ENCODE measurements at regions not wholly inside any gene's neighbourhood (a gene's known extent, or its start where the extent isn't known, plus 50 kb on each side); places are given as distances from the start of the nearest gene placed in this dataset.
A peak's percentile ranks its signal among the peaks of the same experiment; 100 is the strongest.
"Not testable (repeated sequence)": the region's sequence is repeated elsewhere in the genome, so short reads cannot be mapped to it uniquely, and the experiment has no call there.

DNA sequence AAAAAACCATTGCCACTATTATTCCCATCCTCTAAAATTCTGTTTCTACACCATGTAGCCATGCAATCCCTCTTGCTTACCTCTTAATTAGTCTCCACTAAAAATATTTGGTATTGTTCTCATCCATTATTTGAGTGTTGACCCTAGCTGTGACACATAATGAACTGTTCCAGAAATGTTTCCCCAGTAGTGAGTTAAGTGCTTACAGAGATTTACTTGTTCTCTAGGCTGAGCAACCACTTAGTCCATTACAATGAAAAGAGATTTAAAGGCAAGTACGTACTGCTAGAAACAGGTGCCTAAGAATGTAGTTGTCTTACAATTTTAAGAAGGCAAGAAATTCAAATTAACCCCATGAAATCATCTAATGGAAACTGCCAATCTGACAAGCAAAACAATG lies 112.7 kb upstream of the PTPN13 start:
- DNase-seq, result no peak

DNA sequence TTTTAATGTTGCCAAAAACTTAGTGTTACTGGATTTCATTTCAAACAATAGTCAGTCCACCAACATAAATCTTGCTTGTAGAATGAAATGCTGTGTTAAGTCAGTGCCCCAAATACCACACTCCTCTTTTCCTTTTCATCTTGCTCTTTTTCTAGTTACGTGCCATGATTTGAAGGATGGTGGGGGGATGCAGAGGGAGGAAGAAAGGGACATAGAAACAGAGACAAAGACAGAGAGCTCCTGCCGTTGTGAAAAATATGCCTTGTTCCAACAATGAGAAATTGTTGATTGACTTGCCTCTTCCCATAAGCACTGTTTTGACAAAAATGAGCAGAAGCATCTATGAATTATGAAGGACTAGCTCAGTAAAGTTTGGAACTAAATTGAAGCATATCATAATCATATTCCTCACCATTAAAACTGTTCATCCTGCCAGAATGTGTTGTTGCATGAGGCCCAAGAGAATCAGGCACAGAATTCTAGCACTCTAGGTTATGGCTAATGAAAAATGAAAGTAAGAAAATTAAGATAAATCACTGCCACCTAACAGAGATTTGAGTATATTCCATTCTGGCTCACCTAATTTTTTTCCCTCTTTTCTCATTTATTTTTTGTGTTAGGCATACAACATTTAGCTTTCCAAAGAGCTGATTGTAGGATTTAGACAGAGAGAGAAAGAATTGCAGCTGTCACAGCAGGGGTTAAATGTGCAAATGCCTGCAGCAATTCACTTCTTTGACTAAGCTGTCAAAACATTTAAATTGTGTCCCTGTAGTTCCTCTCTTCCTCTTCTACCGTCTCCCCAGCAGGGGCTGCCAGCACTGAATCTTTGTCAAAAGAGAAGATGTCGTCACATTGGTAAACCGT lies 111.6 kb upstream of the PTPN13 start:
- DNase-seq, result peak in 1 of 2 experiments; percentile 15

DNA sequence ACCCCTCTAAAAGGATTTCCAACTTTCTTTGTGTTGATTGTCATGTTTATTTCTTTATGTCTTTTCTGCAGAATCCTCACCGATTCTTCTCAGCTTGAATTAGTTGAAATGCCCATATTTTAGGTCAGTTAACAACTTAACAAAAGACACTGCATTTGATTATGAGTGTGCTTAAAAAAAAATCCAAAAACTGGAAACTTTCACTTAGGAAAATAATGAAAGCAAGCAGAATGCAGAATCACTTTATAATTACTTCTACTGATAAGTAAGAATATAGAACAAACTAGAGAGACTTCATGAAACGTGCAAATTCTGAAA lies 111.0 kb upstream of the PTPN13 start:
- no peak for DNase-seq

DNA sequence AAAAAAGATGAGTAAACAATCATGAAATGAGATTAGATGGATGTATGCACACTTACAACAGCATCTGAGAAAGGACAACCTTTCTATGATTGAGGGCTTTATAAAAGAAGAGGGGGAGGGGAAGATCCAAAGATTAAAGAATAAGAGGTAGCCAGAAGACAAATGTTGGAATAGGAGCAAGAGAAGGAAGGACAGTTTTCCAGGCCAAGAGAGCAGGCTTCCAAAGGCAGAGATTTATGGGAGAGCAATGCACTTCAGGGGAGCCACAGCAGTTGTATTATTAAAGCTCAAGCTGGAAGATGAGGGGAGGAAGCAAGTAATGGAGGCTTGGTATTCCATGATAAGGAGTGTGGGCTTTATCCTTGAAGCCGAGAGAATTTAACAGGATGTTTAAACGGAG lies 110.3 kb upstream of the PTPN13 start:
- DNase-seq, result no peak

DNA sequence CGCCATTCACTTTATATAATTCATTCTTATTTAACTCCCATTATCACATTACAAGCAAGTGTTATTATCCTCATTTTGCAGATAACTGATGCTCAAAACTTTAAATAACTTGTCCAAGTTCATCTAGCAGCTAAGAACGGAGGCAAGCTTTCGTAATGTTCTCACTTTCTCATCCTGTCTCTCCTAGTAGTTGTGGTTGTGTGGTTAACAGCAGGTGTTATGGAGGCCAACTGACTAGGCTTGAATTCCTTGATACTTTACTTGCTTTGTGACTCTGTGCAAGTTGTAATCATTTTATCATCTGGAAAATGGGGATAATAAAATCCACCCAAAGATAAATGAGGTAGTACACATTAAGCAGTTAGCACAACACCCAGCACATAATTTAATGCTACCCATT lies 109.9 kb upstream of the PTPN13 start:
- no peak for DNase-seq

DNA sequence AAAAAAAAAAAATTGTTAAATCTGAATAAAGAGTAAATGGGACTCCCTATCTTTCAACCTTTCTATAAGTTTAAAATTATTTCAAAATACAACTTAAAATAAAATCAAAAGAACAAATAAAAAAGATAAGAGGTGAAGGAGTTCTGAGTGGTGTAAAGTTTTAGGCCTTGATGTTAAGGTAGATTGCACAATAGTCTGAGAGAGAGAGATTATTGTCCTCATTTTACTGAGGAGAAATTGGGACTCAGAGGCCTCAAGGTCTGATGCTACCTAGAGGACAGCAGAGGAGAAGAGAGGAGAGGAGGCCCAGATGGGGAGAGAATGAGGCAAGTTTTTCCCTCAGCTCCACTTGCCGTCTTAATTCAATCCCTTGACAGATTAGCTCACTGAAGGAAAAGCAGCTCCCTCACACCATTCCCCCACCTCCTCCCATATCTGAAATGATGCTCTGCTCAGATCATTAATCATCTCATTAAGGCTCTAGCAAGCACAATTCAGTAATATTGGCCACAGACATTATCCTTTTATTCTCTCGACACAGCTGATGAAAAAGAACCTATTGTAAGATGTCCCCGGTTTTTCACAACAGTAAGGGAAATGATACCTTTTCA lies 106.3 kb upstream of the PTPN13 start:
- DNase-seq, result no peak

DNA sequence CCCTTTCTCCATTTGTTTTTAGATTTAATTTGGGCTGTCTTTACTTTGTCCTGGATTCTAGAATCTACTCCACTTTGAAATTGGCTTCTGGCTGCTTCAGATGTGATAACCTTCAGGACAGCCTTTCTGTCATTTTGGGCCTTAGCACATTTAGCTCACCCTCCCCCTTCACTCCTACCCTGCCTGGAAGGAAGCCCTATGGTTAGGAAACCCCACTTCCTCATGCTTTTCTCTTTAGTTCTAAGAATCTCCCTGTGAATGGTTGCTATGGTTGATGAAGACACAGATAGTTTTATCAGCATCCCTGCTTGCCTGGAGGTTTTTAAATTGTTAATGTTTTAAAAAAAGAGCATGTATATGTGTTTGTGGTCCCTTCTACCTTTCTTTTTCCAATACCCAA lies 100.7 kb upstream of the PTPN13 start:
- DNase-seq, result no peak

DNA sequence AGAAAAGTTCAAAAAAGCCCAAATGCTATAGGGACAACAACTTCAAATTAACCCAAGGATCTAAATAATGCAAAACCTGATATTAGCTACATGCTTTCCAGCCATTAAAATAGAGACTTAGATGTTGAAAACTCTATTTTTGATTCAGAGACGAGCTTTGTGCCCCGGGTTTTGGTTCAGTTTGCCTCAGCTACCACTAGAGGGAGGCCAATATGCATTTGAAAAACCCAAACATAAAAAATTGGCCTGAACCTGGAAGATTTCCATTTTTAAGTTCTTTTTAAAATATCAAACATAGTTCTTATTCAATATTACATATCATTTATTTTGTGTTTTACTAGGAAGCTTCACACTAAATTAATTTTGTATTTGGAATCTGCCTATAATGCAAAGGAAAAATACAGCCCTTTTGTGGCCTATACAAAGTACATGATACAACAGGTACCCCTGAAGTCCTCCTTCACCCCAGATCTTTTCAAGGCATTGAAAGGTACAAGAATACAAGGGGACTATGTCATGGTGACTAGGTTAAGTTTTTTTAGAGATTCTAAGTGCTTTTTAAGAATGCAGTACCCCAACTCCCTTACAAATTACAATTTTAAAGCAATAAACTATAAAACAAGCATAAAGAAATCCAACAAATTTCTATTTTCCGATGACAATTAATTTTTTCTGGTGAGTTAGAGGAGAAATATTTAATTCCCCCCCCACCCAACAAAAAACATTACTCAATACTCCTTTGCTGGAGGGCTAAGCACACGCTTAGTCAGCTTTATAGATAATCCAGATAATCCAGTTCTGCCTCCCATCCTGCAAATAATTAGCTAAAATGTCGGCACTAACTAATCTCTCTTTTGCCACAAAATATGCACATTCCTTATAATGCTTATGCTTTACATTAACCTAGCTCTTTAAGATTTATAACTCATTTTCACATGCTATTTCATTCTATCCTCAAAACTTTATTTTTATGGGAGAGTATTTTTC lies 97.7 kb upstream of the PTPN13 start:
- peak in 1 of 2 experiments; percentile 32 for DNase-seq

DNA sequence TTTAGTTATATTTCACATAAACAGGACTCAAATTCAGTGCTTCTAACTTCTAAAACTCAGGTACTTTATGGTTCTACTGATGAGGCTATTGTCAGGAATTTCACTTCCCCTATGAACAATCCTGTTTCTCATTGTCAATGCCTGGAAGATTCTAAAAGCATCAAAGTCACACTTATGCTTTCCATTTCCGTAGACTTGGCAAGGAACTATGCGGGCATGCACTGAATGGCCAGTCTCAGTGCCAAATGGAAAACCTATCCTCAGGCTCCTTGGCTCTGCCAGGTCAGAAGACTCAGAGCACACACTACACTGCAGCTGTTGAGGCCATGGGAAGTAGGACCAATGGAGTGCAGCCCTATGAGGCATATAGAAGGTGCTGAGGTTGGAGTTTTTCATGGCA lies 97.0 kb upstream of the PTPN13 start:
- no peak for DNase-seq

DNA sequence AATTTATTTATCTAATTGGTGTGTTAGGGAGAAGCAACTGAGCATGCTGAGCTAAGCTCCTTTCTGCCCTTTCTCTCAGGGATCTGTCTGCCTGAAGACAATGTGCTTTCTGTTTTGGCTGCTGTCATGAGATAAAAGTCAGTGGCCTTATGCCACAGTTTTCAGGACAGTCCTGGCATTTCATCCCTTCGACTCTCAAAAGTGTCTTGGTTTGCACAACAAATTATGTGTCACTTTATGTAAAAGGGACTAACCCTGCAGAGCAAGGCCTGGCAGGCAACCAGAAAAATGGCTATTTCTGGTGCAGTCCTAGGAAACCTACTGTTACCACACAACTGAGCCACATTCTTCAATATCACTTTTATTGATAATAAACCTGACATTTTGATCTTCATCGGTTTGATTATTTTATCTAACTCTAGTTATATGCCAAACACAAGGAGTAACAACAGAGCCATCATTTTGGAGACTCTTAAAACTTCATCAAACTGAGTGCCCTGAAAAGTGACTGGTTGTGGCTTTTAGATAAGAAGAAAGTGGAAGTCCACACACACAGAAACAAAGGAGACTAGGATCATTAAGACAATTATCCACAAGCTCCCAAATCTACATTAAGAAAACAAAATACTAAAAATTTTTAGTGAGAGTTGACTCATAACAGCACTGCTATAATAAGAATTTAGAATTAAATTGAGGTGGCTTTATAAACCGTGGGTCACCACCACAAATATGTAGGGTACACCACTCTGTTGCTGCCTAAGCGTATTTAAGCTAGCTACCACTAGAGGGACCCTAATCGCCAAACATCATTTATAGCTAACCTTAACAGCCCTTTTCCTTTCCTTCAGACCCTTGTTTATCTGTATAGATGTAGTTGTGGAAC lies 95.9 kb upstream of the PTPN13 start:
- DNase-seq, result peak in 1 of 2 experiments; percentile 61

DNA sequence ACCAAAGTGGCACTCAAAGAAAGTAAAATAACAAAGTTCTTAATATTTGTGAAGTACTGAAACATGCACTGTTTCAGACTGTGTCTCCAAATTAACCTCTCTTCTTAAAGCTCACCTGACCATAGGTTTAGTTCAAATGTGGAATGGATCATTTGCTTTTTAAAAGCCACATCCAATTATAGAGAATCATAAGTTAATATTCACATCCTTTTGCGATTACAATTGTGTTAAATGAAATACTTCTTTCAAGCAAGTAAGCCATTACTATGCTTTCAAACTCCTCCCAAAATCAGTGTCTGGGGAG lies 95.3 kb upstream of the PTPN13 start:
- no peak for DNase-seq

DNA sequence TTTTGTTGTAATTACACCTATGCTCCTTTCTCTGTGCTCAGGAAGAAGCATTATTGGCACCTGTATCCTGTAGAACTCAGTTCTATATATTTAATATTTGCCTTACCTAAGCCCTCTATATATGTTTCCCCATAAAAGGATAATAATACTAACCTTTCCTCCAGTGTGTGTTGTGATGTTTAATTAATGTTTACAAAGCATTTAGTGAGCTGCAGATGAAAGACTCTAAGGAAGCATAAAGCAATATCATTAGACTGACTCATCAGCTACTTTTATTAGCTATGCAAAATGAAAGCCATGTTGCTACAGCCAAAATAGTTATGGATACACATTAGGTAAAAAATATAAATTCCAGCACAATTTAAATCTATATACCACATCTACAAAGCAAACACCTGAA lies 93.6 kb upstream of the PTPN13 start:
- DNase-seq, result no peak

DNA sequence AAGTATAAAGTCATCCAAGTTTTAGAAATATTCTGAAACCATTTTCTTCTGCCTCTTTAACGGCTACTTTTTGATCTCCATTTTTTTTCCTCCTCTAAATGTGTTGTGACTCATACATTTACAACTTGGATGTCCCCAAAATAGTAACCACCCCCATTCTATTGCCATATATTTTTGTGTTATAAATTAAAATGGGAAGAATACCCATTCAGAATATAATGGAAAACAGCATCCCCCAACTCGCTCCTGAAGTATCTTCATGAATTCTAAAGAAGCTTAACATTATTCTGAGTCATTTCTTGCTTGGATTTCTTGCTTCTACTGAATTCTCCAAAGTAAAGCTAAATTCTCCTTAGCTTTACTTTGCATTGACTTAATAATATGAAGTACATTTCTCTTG lies 92.0 kb upstream of the PTPN13 start:
- DNase-seq, result no peak

DNA sequence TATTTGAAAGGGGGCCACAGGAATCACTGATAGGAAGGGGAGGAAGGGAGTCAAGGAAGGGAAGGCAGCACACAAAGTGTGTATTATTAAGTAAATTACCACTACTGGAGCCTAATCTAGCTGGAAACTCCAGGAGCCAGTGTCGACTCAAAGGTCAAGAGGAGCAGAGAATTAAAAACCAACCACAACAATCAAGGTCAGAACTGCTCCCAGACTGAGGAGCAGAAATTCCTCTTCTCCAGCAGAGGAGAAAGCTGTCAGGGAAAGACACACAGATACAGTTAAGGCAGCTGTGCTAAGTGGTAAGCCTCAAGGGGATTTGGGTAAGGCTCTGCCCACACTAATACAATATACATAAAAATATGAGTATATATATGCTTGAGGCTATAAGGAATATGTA lies 87.5 kb upstream of the PTPN13 start:
- DNase-seq, result no peak

DNA sequence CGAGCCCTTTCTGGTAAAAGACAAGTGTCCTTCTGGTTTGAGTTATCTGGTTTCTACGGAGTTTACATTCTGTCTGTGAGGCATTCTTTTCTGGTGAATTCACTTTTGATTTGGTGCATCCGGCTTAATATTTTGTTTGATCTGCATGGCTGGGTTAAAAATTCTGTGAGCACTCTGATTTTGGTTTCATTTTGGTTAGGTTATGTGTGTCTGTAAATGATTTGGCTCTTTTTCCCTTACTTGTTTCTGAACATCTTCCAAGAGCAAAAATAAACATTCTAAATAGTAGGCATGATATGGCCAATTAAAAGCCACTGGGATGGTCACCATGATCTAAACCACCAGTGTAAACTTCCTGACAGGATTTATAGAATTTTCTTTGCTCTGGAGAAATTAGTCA lies 85.7 kb upstream of the PTPN13 start:
- DNase-seq, result no peak

DNA sequence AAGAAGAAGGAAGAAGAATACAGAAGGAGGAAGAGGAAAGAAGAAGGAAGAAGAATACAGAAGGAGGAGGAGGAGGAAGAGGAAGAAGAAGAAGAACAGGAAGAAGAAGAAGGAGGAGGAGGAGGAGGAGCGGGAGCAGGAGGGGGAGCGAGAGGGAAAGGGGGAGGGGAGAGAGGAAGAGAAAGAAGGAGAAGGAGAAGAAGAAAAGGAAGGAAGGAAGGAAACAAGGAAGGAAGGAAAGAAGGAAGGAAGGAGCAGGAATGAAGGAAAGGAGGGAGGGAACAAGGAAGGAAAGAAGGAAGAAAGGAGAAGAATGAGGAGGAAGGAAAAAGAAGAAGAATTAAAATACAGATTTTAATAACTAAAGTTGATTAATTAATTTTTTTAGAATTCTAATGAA lies 82.5 kb upstream of the PTPN13 start:
- DNase-seq, result no peak

DNA sequence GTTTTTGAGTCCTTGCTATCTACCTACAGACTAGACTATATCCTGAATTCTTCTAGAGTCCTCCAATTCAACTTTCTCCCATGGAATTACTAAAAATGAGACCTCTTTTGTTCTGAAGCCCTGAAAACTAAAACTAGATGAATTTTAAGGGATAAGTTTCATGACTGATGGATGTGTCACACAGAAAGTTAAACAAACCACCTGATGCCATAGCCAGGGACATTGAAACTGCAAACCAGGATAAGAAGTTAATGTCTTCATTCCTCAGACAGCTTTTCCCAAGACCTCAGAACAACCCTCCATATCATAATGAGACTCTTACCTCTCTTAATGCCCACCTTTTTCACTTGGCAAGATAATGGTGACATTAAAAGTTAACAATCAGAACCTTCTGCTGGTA lies 81.5 kb upstream of the PTPN13 start:
- no peak for DNase-seq

DNA sequence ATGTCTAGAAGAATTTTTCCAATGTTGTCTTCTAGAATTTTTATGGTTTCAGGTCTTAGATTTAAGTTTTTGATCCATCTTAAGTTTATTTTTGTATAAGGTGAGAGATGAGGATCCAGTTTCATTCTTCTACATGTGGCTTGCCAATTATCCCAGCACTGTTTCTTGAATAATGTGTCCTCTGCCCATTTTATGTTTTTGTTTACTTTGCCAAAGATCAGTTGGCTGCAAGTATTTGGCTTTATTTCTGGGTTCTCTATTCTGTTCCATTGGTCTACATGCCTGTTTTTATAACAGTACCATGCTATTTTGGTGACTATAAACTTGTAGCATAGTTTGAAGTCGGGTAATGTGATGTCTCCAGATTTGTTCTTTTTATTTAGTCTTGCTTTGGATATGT lies 78.2 kb upstream of the PTPN13 start:
- DNase-seq, result not testable (repeated sequence)

DNA sequence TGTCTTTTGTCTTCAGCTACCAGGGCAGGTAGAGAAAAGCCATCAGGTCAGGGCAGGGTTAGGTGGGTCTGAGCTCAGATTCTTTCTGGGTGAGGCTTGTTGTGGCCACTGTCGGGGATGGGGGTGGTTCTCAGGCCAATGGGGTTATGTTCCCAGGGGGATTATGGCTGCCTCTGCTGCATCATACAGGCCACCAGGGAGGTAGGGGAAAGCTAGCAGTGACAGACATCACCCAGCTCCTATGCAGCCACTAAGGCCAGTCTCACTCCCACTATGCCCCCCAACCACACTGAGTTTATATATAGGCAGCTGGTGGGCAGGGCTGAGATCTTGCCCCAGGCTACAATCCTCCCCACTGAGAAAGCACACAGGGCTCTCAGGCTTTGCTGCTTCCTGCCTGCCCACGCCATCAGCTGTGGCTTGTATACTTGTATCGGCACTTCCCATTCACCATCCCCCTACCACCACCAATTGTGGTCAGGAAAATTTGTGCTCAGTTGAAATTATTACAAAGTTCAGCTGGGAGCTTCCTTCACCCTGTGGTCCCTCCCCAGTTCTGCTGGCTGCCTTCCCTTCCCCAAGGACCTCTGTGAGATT lies 72.6 kb upstream of the PTPN13 start:
- no peak for DNase-seq

DNA sequence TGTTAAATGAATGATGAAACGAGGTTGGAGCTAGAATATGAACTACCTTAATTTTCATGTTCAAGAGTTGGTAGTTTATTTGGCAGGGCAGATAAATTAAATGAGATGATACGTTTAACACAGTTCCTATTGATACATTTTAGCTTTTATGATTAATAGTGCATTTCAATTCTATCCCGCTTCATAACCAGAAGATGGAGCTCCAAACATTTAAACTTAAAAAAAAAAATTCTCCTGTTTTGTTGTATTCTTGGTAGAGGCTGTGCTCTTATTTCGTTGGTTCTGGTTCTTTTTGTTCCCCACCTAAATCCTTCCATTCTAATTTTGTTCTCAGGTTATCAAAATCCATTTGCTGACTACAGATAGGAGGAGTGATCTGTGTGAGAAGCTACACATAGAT lies 71.8 kb upstream of the PTPN13 start:
- DNase-seq, result peak in 1 of 2 experiments; percentile 12

DNA sequence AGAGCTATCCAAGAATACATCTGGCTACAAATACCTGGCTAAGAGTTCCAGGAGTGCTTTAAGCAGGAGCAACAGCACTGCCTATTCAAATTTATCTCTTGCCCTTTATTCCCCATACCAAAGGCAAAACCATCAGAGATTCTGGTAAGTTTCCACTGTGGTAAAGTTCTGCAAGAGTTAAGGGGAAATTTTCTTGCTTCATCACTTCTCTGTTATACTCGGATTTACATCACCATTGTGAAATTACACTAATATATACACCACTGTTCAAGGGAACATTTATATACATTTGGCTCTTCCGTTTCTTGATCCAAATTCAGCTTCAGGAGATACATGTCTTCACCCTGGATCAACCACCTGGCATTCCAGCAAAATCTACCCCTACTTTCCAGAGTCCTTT lies 70.8 kb upstream of the PTPN13 start:
- no peak for DNase-seq

DNA sequence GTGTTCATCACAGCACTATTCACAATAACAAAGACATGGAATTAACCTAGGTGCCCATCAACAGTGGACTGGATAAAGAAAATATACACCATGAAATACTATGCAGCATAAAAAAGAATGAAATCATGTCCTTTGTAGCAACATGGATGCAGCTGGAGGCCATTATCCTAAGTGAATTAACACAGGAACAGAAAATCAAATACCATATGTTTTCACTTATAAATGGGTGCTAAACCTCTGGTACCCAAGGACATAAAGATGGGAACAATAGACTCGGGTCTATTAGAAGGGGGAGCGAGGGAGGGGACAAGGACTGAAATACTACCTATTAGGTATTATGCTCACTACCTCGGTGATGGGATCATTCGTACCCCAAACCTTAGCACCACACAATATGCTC lies 66.4 kb upstream of the PTPN13 start:
- DNase-seq, result not testable (repeated sequence)

Data from NCI-H526 (cell line).